GM19099 (cell line): ENCODE measurements at regions not wholly inside any gene's neighbourhood (a gene's known extent, or its start where the extent isn't known, plus 50 kb on each side); places are given as distances from the start of the nearest gene placed in this dataset.

Experiments
- POLR2A ChIP-seq: IDR thresholded peaks from 3 replicates; pipeline ENCODE4 v1.6.1; 2011; ENCODE audit warnings: low read depth; ENCODE audit not compliant: insufficient read length; ENCODE audit errors: extremely low read depth

- no peak for TF ChIP-seq POLR2A
These were observed 50.5 kb upstream of the LGALSL start for GRCh38 chr2:64403426-64403825.

GRCh38 chr2:64404002-64404731 lies 49.8 kb upstream of the LGALSL start:
- TF ChIP-seq POLR2A = no peak
